Skeletal muscle tissue (tissue), 3 donors: ENCODE measurements at regions not wholly inside any gene's neighbourhood (a gene's known extent, or its start where the extent isn't known, plus 50 kb on each side); places are given as distances from the start of the nearest gene placed in this dataset.
"Not testable (repeated sequence)": the region's sequence is repeated elsewhere in the genome, so short reads cannot be mapped to it uniquely, and the experiment has no call there.

ENCODE experiments used
- H3K27ac ChIP-seq: one replicate; pipeline ENCODE4 v1.7.0; 2013; ENCODE audit warnings: mild to moderate bottlenecking, low read depth, low read length, inconsistent platforms
- H3K27me3 ChIP-seq, 3 donors: one replicate each; pipeline ENCODE4 v1.7.0; 2013; ENCODE audit warnings: low read length in 3 of 3; ENCODE audit not compliant: control insufficient read depth in 3 of 3, insufficient read depth in 3 of 3
- H3K36me3 ChIP-seq, 3 donors: one replicate each; pipeline ENCODE4 v1.7.0; 2013; ENCODE audit warnings: low read length in 3 of 3; ENCODE audit not compliant: control insufficient read depth in 3 of 3, insufficient read depth in 3 of 3
- H3K4me1 ChIP-seq, 3 donors: one replicate each; pipeline ENCODE4 v1.7.0; 2013; ENCODE audit warnings: low read length in 3 of 3, mild to moderate bottlenecking in 3 of 3; ENCODE audit not compliant: control insufficient read depth in 3 of 3, insufficient read depth in 3 of 3
- H3K4me3 ChIP-seq, 3 donors: one replicate each; pipeline ENCODE4 v1.7.0; 2013; ENCODE audit warnings: low read length in 3 of 3
- H3K9ac ChIP-seq, 3 donors: one replicate each; pipeline ENCODE4 v1.7.0; 2013; ENCODE audit warnings: low read length in 3 of 3, mild to moderate bottlenecking in 3 of 3, moderate library complexity in 2 of 3, low read depth in 1 of 3
- H3K9me3 ChIP-seq, 3 donors: one replicate each; pipeline ENCODE4 v1.7.0; 2013; ENCODE audit warnings: low read length in 3 of 3; ENCODE audit not compliant: control insufficient read depth in 3 of 3
- donor health status: Osteomylitis.

DNA sequence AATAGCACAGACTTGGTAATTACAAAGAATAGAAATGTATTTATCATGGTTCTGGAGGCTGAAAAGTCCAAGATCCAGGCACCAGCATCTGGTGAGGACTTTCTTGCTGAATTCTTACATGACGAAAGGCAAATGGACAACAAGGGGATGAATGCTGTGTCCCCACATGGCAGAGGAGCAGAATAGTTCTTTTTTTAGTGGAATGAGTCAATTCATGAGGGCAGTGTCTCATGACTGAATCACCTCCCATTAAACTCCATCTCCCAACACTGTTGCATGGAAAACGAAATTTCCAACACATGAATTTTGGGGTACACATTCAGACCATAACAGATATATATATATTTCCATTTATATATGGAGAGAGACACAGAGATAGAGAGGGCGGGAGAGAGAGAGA lies 628.3 kb downstream of the TRIML1 start:
- no peaks in the 10 kb centered on the region for H3K4me1 ChIP-seq
- no peak overlapping the region for H3K4me3 ChIP-seq
- no peaks in the 10 kb centered on the region for H3K9me3 ChIP-seq
- no peak overlapping the region for H3K27ac ChIP-seq
- H3K27me3 ChIP-seq: no peaks in the 10 kb centered on the region
- no peak overlapping the region for H3K9ac ChIP-seq
- H3K36me3 ChIP-seq: no peaks in the 10 kb centered on the region

DNA sequence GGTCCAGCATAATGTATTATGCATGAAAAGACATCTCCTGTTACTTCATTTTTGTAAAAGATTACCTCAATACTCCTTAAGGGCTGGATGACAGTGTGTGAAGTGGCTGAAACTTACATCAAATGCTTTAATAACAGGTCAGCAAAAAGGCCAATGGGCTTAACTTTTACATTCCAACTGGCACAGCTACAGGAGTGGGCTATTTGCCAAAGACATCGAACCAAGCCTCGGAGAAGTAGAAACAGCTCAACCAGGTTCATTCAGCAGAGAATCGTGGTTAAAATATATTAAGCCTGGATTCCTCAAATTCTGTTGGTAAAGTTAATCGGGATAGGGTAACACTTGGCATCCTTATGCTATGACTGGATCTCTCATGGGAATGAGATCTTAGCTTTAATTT lies 639.7 kb downstream of the TRIML1 start:
- H3K4me3 ChIP-seq: no peak overlapping the region
- H3K27ac ChIP-seq: no peak overlapping the region
- no peaks in the 10 kb centered on the region for H3K4me1 ChIP-seq
- H3K36me3 ChIP-seq: no peaks in the 10 kb centered on the region
- H3K27me3 ChIP-seq: peaks cover 0 to 2% (median 0%) of the 10 kb centered on the region in 3 donors
- no peak overlapping the region for H3K9ac ChIP-seq
- no peaks in the 10 kb centered on the region for H3K9me3 ChIP-seq

DNA sequence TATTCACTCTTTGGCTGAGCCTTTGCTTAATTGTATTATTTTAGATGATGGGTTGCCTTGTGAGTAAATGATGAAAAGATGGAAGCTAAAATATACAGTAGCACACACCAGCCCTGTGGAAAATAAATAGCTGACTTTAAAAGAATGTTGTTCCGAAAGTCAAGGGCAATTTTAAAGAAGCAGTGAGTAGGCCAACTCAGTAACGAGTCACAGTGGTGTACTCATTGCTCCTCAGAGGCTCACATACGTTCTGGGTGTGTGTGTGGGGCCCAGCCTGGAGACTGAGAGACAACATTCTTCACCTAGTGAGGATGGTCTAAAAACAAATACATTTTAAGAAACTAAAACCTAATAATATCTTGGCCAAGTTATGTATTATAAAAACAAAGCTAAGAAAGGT lies 640.3 kb downstream of the TRIML1 start:
- no peak overlapping the region for H3K9ac ChIP-seq
- no peak overlapping the region for H3K4me3 ChIP-seq
- no peaks in the 10 kb centered on the region for H3K36me3 ChIP-seq
- no peak overlapping the region for H3K27ac ChIP-seq
- no peaks in the 10 kb centered on the region for H3K4me1 ChIP-seq
- H3K27me3 ChIP-seq: peaks cover 0 to 2% (median 0%) of the 10 kb centered on the region in 3 donors
- no peaks in the 10 kb centered on the region for H3K9me3 ChIP-seq

DNA sequence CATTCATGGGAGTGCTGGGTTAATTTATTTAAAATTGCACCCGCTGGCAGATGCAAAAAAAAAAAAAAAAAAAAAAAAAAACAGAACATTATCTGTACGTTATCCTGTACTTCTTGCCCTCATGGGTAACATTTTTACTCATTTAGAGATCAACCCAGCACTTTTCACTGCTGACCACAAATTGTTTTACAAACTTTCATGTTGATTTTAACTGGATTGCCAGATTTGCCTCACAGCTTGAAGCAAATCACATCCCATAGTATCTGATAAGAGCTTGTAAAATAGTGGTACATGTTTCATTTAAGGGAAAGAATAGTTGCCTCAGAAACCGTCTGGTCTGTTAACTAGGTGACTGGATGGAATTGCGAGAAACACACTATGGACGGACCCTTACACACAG lies 640.8 kb downstream of the TRIML1 start:
- Histone ChIP-seq H3K27me3 (peaks cover 0 to 2% (median 0%) of the 10 kb centered on the region in 3 donors), H3K9ac (no peak overlapping the region), H3K9me3 (no peaks in the 10 kb centered on the region), H3K4me1 (no peaks in the 10 kb centered on the region), H3K36me3 (no peaks in the 10 kb centered on the region), H3K4me3 (no peak overlapping the region), H3K27ac (no peak overlapping the region)

DNA sequence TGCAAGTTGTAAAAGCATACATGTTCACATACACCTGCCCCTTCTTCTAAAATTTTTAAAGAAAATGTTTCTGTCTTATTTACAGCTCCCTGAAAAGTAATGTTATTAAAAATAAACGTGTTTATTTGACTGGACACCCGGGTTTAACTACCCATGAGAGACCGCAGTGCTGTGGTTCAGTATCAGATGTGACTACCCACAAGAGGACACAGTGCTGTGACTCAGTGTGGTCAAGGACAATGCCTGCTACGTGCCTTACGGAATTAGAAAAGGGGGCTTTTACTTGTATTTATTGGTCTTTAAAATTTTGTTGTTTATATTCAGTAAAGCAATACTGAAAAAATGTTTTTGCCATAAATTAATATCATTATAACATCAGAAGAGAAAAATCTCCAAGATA lies 641.4 kb downstream of the TRIML1 start:
- H3K4me3 ChIP-seq: no peak overlapping the region
- H3K4me1 ChIP-seq: no peaks in the 10 kb centered on the region
- no peak overlapping the region for H3K9ac ChIP-seq
- no peaks in the 10 kb centered on the region for H3K9me3 ChIP-seq
- peaks cover 0 to 2% (median 0%) of the 10 kb centered on the region in 3 donors for H3K27me3 ChIP-seq
- H3K27ac ChIP-seq: no peak overlapping the region
- H3K36me3 ChIP-seq: no peaks in the 10 kb centered on the region

DNA sequence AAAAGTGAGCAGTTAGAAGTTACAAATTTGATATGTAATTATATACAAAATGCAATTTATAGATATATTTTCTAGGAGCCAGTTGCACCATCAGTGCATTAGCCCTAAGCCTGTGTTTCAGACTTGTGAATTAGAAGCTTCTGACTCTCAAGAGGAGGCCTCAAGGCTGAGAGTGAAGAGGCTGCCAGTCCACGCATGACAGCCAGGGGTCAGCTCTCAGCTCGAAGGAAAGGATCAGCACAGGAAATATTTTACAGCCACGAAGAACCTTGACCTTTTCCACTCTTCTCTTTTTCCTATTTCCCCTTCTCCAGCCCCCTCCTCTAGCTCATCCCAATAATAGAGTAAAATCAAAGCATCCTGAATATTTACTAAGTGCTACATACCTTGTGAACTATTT lies 642.4 kb downstream of the TRIML1 start:
- Histone ChIP-seq H3K4me1 (no peaks in the 10 kb centered on the region), H3K27ac (no peak overlapping the region), H3K4me3 (no peak overlapping the region), H3K36me3 (no peaks in the 10 kb centered on the region), H3K27me3 (no peaks in the 10 kb centered on the region), H3K9ac (no peak overlapping the region), H3K9me3 (no peaks in the 10 kb centered on the region)

DNA sequence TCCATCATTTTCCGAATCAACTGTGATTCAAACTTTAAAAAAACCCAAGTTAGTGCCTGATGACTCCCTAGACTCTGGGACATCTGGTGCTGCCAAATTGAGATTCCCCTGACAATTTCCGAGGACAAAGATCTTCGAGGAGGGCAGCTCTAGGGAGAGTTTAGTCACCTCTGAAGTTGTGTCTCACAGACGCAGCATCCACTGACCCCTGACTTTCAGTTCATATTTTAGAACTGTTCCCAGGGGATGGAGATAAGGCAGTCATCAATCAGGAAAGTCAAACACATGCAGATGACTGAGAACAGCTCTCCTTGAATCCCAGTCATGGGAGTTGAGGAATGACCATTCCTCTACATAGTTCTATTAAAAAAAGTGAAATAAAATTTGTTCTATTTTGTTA lies 643.9 kb downstream of the TRIML1 start:
- Histone ChIP-seq H3K36me3 (no peaks in the 10 kb centered on the region), H3K9ac (no peak overlapping the region)

DNA sequence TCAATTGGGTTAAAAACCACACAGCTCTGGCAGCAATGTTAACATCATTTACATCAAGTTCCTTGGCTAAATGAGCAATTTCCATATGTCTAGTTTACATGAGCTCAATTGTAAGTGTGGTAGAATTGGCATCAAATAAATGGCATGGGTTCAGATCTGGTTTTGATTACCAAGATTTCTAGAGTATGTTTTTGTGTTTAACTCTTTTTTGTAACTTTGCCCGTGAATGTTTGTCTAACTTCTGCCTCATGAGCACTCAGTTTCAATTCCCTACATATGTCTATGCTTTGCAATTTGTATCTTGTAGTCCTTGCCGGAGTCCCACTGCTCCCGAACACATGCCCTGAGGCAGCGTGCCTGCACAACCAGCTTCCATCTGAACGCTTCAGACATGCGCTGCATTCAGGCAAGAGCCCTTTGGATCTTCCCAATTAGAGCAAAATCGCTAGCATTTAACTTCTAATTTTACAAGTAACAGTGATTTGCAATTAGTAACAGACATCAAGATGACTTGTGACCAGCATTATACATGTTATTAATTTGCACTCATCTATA lies 644.4 kb downstream of the TRIML1 start:
- Histone ChIP-seq H3K36me3 (no peaks in the 10 kb centered on the region), H3K27ac (no peak overlapping the region), H3K27me3 (no peaks in the 10 kb centered on the region), H3K4me1 (no peaks in the 10 kb centered on the region), H3K9me3 (no peaks in the 10 kb centered on the region), H3K9ac (no peak overlapping the region), H3K4me3 (no peak overlapping the region)

More for the DNA sequence above, 643.9 kb downstream of the TRIML1 start:
- Histone ChIP-seq H3K4me3 (no peak overlapping the region), H3K9me3 (no peaks in the 10 kb centered on the region), H3K27ac (no peak overlapping the region), H3K27me3 (no peaks in the 10 kb centered on the region), H3K4me1 (no peaks in the 10 kb centered on the region)

DNA sequence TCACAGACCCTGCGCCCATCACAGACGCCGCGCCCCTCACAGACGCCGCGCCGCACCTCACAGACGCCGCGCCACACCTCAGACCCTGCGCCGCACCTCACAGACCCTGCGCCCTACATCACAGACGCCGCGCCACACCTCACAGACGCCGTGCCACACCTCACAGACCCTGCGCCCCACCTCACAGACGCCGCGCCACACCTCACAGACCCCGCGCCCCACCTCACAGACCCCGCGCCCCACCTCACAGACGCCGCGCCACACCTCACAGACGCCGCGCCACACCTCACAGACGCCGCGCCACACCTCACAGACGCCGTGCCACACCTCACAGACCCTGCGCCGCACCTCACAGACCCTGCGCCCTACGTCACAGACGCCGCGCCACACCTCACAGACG lies 657.4 kb downstream of the TRIML1 start:
- not testable (repeated sequence) for H3K9ac ChIP-seq, H3K27me3 ChIP-seq, H3K9me3 ChIP-seq, H3K4me3 ChIP-seq, H3K4me1 ChIP-seq, H3K36me3 ChIP-seq, H3K27ac ChIP-seq

DNA sequence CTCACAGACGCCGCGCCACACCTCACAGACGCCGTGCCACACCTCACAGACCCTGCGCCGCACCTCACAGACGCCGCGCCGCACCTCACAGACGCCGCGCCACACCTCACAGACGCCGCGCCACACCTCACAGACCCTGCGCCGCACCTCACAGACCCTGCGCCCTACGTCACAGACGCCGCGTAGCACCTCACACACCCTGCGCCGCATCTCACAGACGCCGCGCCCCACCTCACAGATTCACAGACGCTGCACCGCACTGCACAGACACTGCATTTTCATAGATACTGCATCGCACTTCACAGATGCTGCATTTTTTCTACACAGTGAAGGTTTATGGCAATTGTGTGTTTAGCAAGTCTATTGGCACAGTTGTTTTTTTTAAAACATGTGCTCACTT lies 657.8 kb downstream of the TRIML1 start:
- not testable (repeated sequence) for H3K9ac ChIP-seq, H3K27ac ChIP-seq, H3K36me3 ChIP-seq, H3K27me3 ChIP-seq, H3K9me3 ChIP-seq, H3K4me1 ChIP-seq, H3K4me3 ChIP-seq

DNA sequence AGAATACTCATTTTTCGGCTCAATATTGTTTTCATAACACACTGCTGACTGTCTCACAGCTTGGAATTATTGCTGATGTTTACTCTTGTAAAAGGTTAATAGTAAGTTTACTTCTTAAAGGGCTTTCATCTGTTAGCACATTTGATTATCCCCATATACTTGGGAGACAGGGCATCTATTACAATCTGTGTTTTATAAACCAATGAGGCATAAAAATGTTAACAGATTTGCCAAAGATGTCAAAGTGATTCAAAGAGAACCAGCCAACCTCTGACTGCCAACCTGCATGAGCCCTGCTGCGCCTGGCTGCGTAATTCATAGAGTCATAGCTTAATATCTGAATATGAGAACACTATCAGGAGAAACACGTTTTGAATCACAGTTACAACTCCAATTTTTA lies 665.6 kb downstream of the TRIML1 start:
- no peaks in the 10 kb centered on the region for H3K36me3 ChIP-seq
- no peaks in the 10 kb centered on the region for H3K27me3 ChIP-seq
- H3K9ac ChIP-seq: no peak overlapping the region
- H3K4me1 ChIP-seq: no peaks in the 10 kb centered on the region
- H3K9me3 ChIP-seq: no peaks in the 10 kb centered on the region
- no peak overlapping the region for H3K27ac ChIP-seq
- H3K4me3 ChIP-seq: no peak overlapping the region
